ENCODE measurements at regions not wholly inside any gene's neighbourhood (a gene's known extent, or its start where the extent isn't known, plus 50 kb on each side); places are given as distances from the start of the nearest gene placed in this dataset.
A peak's percentile ranks its signal among the peaks of the same experiment; 100 is the strongest.

DNA sequence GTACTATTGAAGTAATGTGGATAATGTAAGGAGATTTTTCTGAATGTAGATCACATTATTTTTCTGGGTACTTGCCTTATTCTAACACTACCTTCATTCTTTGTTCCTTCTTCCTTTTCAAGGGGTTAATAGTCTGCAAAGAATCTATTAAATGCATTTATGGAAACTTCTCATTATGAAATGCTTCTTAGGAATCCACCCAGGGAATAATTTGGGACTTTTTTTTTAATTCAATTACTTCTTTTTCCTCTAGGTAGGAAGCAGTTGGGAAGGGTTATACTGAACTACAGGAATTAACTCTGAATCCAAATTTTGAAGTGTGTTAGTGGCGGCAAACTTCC lies 173.1 kb downstream of the FOXA2 start:
- no peak for DNase-seq (ENCODE audit: extremely low read depth in 1 of 4, low spot score in 3 of 4)
- no peaks in the 10 kb centered on the region; the same call in 1 of the 2 replicates for H3K9me3 ChIP-seq (replicated peaks; ENCODE audit: control insufficient read depth, insufficient read depth, low read depth, low read length)
- peak overlapping the region in 1 of 2 experiments; percentile 80; a peak in 2 of 4 replicates for H3K9ac ChIP-seq (ENCODE audit: insufficient read depth in 1 of 2, low read depth in 2 of 2, low read length in 2 of 2)
- H3K79me2 ChIP-seq (ENCODE audit: control insufficient read depth, insufficient read depth, low read length) = no peaks in the 10 kb centered on the region
- CTCF ChIA-PET (ENCODE audit: low intra/inter-chr PET ratio) = no interaction called here
- intact Hi-C loops (cut with micrococcal nuclease) = loop anchor here (5.0 kb wide), 1 partner anchor 721 kb away; no protein-coding TSS in a partner anchor
- TSS peak; percentile 67 for BruUV-seq (replicated peaks)
- TF ChIP-seq, protein P1, sequence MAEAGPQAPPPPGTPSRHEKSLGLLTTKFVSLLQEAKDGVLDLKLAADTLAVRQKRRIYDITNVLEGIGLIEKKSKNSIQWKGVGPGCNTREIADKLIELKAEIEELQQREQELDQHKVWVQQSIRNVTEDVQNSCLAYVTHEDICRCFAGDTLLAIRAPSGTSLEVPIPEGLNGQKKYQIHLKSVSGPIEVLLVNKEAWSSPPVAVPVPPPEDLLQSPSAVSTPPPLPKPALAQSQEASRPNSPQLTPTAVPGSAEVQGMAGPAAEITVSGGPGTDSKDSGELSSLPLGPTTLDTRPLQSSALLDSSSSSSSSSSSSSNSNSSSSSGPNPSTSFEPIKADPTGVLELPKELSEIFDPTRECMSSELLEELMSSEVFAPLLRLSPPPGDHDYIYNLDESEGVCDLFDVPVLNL (CRISPR knock-in tag; IDR thresholded peaks at IDR 0.05; ENCODE audit: low read depth) = no peak
- no peak for TF ChIP-seq ZNF282 (CRISPR knock-in tag; IDR thresholded peaks at IDR 0.05)
- TF ChIP-seq PRPF4 (IDR thresholded peaks at IDR 0.05; ENCODE audit: insufficient read depth, low read depth, low read length, poor library complexity, severe bottlenecking) = no peak
- TF ChIP-seq, protein P2, sequence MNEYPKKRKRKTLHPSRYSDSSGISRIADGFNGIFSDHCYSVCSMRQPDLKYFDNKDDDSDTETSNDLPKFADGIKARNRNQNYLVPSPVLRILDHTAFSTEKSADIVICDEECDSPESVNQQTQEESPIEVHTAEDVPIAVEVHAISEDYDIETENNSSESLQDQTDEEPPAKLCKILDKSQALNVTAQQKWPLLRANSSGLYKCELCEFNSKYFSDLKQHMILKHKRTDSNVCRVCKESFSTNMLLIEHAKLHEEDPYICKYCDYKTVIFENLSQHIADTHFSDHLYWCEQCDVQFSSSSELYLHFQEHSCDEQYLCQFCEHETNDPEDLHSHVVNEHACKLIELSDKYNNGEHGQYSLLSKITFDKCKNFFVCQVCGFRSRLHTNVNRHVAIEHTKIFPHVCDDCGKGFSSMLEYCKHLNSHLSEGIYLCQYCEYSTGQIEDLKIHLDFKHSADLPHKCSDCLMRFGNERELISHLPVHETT (CRISPR knock-in tag; conservative IDR thresholded peaks at IDR 0.05 in 1 of 2, IDR thresholded peaks at IDR 0.05 in 1 of 2) = peak in 1 of 2 experiments; percentile 43; a peak in 1 of 4 replicates
- TF ChIP-seq, protein P3, sequence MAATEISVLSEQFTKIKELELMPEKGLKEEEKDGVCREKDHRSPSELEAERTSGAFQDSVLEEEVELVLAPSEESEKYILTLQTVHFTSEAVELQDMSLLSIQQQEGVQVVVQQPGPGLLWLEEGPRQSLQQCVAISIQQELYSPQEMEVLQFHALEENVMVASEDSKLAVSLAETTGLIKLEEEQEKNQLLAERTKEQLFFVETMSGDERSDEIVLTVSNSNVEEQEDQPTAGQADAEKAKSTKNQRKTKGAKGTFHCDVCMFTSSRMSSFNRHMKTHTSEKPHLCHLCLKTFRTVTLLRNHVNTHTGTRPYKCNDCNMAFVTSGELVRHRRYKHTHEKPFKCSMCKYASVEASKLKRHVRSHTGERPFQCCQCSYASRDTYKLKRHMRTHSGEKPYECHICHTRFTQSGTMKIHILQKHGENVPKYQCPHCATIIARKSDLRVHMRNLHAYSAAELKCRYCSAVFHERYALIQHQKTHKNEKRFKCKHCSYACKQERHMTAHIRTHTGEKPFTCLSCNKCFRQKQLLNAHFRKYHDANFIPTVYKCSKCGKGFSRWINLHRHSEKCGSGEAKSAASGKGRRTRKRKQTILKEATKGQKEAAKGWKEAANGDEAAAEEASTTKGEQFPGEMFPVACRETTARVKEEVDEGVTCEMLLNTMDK (IDR thresholded peaks at IDR 0.05; ENCODE audit: borderline replicate concordance, insufficient read depth, low read depth, low read length, poor library complexity, severe bottlenecking) = no peak
- no peak for TF ChIP-seq TAF7 (tag; IDR thresholded peaks at IDR 0.05)
- TF ChIP-seq MEIS2 (IDR thresholded peaks at IDR 0.05; ENCODE audit: partially characterized antibody) = no peak
- TF ChIP-seq NFRKB (IDR thresholded peaks at IDR 0.05; ENCODE audit: low read depth) = peak; percentile 63
- no peak for TF ChIP-seq ZNF77 (CRISPR knock-in tag; IDR thresholded peaks at IDR 0.05)
- TF ChIP-seq MAFF (IDR thresholded peaks at IDR 0.05; ENCODE audit: low read length) = peak; percentile 62; the same call in 1 of the 2 replicates
- no peak for TF ChIP-seq POLR2AphosphoS2 (IDR thresholded peaks at IDR 0.05; ENCODE audit: low read length)
- TF ChIP-seq NR2C2 (CRISPR knock-in tag; IDR thresholded peaks at IDR 0.05) = no peak
- TF ChIP-seq NR2C2 (tag; IDR thresholded peaks at IDR 0.05) = peak; percentile 8; the same call in 1 of the 2 replicates
- no peak for TF ChIP-seq ZNF23 (CRISPR knock-in tag; IDR thresholded peaks at IDR 0.05)
- no peak for TF ChIP-seq ZBTB1 (CRISPR knock-in tag; IDR thresholded peaks at IDR 0.05; ENCODE audit: borderline replicate concordance, low read depth)
- POLR2A ChIA-PET = interaction anchor here (0.6 to 0.9 kb wide), 3 partner anchors 37 to 151 kb away, joined by 3 read pairs; no protein-coding TSS in a partner anchor
- H3K27me3 ChIP-seq (ENCODE audit: control insufficient read depth in 2 of 2, insufficient read depth in 2 of 2, low read length in 2 of 2) = no peaks in the 10 kb centered on the region
- 0% methylated on average over 1 of the region's 1 CpG for WGBS (ENCODE audit: insufficient coverage, low coverage, missing lambda C conversion rate)
- FAIRE-seq = no peak
- peak overlapping the region; percentile 74; the same call in 1 of the 2 replicates for H3K4me2 ChIP-seq (ENCODE audit: insufficient read depth, low read length)
- no peaks in the 10 kb centered on the region for H4K20me1 ChIP-seq (replicated peaks; ENCODE audit: control insufficient read depth, insufficient read depth, low read length)
- in situ Hi-C loops (cut with MboI) = no loop called here
- no peak for ATAC-seq
- H3K36me3 ChIP-seq (ENCODE audit: control insufficient read depth, insufficient read depth, low read length) = no peaks in the 10 kb centered on the region
- no peaks in the 10 kb centered on the region for H3K9me1 ChIP-seq (ENCODE audit: control insufficient read depth, insufficient read depth, low read length)
- no peak overlapping the region for H3K4me3 ChIP-seq
- H3K4me1 ChIP-seq (replicated peaks in 1 of 2; ENCODE audit: control insufficient read depth in 2 of 2, insufficient read depth in 2 of 2, low read length in 2 of 2) = peaks cover 15 to 68% of the 10 kb centered on the region in 2 experiments
- peak overlapping the region; percentile 98 for H3K27ac ChIP-seq (ENCODE audit: extremely low read depth, low read depth, low read length)
- H2AFZ ChIP-seq (ENCODE audit: low read depth, low read length) = peak overlapping the region; percentile 73; the same call in 1 of the 2 replicates

Data from K562 (cell line).